HCT116 (cell line): ENCODE measurements at regions not wholly inside any gene's neighbourhood (a gene's known extent, or its start where the extent isn't known, plus 50 kb on each side); places are given as distances from the start of the nearest gene placed in this dataset.

ENCODE experiments used
- EGR1 ChIP-seq: IDR thresholded peaks from 2 replicates; pipeline ENCODE4 v1.6.1; 2012; ENCODE audit warnings: low read depth
- TF ChIP-seq, protein P1 (sequence below), 3 experiments: fragments of 200-600 bp in 1 of 3; sonication (generic) in 1 of 3; IDR thresholded peaks in 2 of 3; conservative IDR thresholded peaks in 1 of 3; 2 replicates each; pipeline ENCODE4 v1.5.1; 2012 to 2017; ENCODE audit warnings: low read depth in 2 of 3, low read length in 2 of 3, antibody characterized with exemption in 1 of 3, borderline replicate concordance in 1 of 3, control low read depth in 1 of 3, mild to moderate bottlenecking in 1 of 3, mixed read lengths in 1 of 3, mixed run types in 1 of 3, moderate library complexity in 1 of 3; ENCODE audit not compliant: insufficient read depth in 1 of 3
- TF ChIP-seq, protein P2 (sequence below): IDR thresholded peaks from 2 replicates; pipeline ENCODE4 v1.6.1; 2012

DNA sequence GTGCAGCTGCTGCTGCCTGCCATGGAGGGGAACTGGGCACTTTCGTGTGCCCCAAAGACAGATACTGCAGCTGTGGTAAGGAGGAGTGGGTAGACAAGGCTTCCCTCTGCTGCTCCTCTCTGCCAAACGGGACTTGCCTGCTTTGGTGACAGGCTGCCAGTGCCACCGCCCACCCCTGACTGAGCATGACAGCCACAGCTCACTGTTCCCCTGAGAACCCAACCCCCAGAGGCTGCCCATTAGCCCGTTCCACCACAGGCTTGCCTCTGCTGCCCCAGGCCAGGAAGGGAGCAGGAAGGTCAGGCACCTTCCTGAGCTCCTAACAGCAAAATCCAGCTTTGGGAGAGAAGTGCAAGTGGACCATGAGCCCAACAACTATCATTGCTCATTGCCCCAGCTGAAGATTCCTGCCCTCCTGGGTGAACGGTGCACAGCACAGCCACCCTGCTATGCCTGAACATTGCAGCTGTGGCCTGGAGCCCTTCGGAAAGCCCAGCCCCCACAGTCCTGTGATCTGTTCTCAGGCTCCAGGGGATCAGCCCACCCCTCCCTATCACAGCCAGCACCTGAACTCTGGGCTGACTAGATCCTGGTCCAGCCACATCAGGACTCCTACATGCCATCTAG, 58.7 kb upstream of the ANTXRL start:
- TF ChIP-seq, protein P1, sequence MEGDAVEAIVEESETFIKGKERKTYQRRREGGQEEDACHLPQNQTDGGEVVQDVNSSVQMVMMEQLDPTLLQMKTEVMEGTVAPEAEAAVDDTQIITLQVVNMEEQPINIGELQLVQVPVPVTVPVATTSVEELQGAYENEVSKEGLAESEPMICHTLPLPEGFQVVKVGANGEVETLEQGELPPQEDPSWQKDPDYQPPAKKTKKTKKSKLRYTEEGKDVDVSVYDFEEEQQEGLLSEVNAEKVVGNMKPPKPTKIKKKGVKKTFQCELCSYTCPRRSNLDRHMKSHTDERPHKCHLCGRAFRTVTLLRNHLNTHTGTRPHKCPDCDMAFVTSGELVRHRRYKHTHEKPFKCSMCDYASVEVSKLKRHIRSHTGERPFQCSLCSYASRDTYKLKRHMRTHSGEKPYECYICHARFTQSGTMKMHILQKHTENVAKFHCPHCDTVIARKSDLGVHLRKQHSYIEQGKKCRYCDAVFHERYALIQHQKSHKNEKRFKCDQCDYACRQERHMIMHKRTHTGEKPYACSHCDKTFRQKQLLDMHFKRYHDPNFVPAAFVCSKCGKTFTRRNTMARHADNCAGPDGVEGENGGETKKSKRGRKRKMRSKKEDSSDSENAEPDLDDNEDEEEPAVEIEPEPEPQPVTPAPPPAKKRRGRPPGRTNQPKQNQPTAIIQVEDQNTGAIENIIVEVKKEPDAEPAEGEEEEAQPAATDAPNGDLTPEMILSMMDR (IDR thresholded peaks at IDR 0.05 in 2 of 3, conservative IDR thresholded peaks at IDR 0.05 in 1 of 3; ENCODE audit: borderline replicate concordance in 1 of 3, insufficient read depth in 1 of 3, low read depth in 2 of 3, low read length in 2 of 3) = no peak
- TF ChIP-seq, protein P2, sequence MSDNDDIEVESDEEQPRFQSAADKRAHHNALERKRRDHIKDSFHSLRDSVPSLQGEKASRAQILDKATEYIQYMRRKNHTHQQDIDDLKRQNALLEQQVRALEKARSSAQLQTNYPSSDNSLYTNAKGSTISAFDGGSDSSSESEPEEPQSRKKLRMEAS = no peak
- no peak for TF ChIP-seq EGR1
